Trophoblast cell (in vitro differentiated cells and primary cell): ENCODE measurements at regions not wholly inside any gene's neighbourhood (a gene's known extent, or its start where the extent isn't known, plus 50 kb on each side); places are given as distances from the start of the nearest gene placed in this dataset.

ENCODE experiments used
- DNase-seq, 2 donors: peaks; one replicate each; pipeline ENCODE4 v3.0.0-alpha.2; 2016
- H2AFZ ChIP-seq: 2 replicates; pipeline ENCODE4 v1.6.1; 2013; ENCODE audit warnings: low read length, moderate library complexity, mild to moderate bottlenecking; ENCODE audit not compliant: insufficient read depth, poor library complexity
- H2AK5ac ChIP-seq: 2 replicates; pipeline ENCODE4 v1.6.1; 2013; ENCODE audit warnings: mild to moderate bottlenecking, low read length
- H2BK120ac ChIP-seq: 2 replicates; pipeline ENCODE4 v1.6.1; 2013; ENCODE audit warnings: low read length, mild to moderate bottlenecking, moderate library complexity; ENCODE audit not compliant: insufficient read depth, poor library complexity
- H2BK12ac ChIP-seq: 2 replicates; pipeline ENCODE4 v1.6.1; 2013; ENCODE audit warnings: mild to moderate bottlenecking, low read length, moderate library complexity
- H2BK5ac ChIP-seq: 2 replicates; pipeline ENCODE4 v1.6.1; 2013; ENCODE audit warnings: low read length, low read depth, moderate library complexity, mild to moderate bottlenecking; ENCODE audit not compliant: poor library complexity
- H3K14ac ChIP-seq: 2 replicates; pipeline ENCODE4 v1.6.1; 2013; ENCODE audit warnings: mild to moderate bottlenecking, low read length
- H3K18ac ChIP-seq: 2 replicates; pipeline ENCODE4 v1.6.1; 2013; ENCODE audit warnings: mild to moderate bottlenecking, low read length
- H3K23ac ChIP-seq: 2 replicates; pipeline ENCODE4 v1.6.1; 2013; ENCODE audit warnings: low read length
- H3K27ac ChIP-seq: 2 replicates; pipeline ENCODE4 v1.5.1; 2013; ENCODE audit warnings: low read depth, mild to moderate bottlenecking, inconsistent platforms, low read length, moderate library complexity
- H3K27me3 ChIP-seq: 2 replicates; pipeline ENCODE4 v1.6.1; 2013; ENCODE audit warnings: inconsistent platforms, mild to moderate bottlenecking, low read length, moderate library complexity; ENCODE audit not compliant: insufficient read depth
- H3K36me3 ChIP-seq, 2 experiments: 1 replicate in 1 of 2; 2 replicates in 1 of 2; pipeline ENCODE4 v1.6.1; 2013; ENCODE audit warnings: low read length in 2 of 2, mild to moderate bottlenecking in 2 of 2, moderate library complexity in 1 of 2; ENCODE audit not compliant: insufficient read depth in 2 of 2, control insufficient read depth in 1 of 2
- H3K4ac ChIP-seq: 2 replicates; pipeline ENCODE4 v1.6.1; 2013; ENCODE audit warnings: low read depth, mild to moderate bottlenecking, low read length, moderate library complexity
- H3K4me1 ChIP-seq, 2 experiments: 1 replicate in 1 of 2; 2 replicates in 1 of 2; pipeline ENCODE4 v1.6.1; 2013; ENCODE audit warnings: low read length in 2 of 2, mild to moderate bottlenecking in 2 of 2, moderate library complexity in 1 of 2; ENCODE audit not compliant: insufficient read depth in 2 of 2, control insufficient read depth in 1 of 2
- H3K4me2 ChIP-seq: 2 replicates; pipeline ENCODE4 v1.6.1; 2013; ENCODE audit warnings: inconsistent platforms, mild to moderate bottlenecking, low read length, moderate library complexity
- H3K4me3 ChIP-seq: 2 replicates; pipeline ENCODE4 v1.5.1; 2013; ENCODE audit warnings: mild to moderate bottlenecking, low read depth, low read length, inconsistent platforms
- H3K79me1 ChIP-seq: one replicate; pipeline ENCODE4 v1.6.1; 2013; ENCODE audit warnings: low read length
- H3K79me2 ChIP-seq: 2 replicates; pipeline ENCODE4 v1.6.1; 2013; ENCODE audit warnings: low read length, mild to moderate bottlenecking; ENCODE audit not compliant: control insufficient read depth, insufficient read depth, poor library complexity
- H3K9ac ChIP-seq: 2 replicates; pipeline ENCODE4 v1.6.1; 2013; ENCODE audit warnings: mild to moderate bottlenecking, low read length
- H3K9me3 ChIP-seq: 2 replicates; pipeline ENCODE4 v1.6.1; 2013; ENCODE audit warnings: low read depth, mild to moderate bottlenecking, control low read depth, inconsistent platforms, low read length; ENCODE audit not compliant: insufficient read depth
- H4K12ac ChIP-seq: 2 replicates; pipeline ENCODE4 v1.6.1; 2013; ENCODE audit warnings: low read depth, mild to moderate bottlenecking, low read length, moderate library complexity
- H4K8ac ChIP-seq: 2 replicates; pipeline ENCODE4 v1.6.1; 2013; ENCODE audit warnings: low read depth, mild to moderate bottlenecking, low read length, moderate library complexity
- H4K91ac ChIP-seq: one replicate; pipeline ENCODE4 v1.6.1; 2013; ENCODE audit warnings: low read depth, mild to moderate bottlenecking, low read length, moderate library complexity
- WGBS: extraction: QIAGEN DNeasy Blood & Tissue Kit; methylation state at CpG from one replicate; pipeline ENCODE4 v1.1.7; 2013; ENCODE audit warnings: missing lambda C conversion rate; ENCODE audit not compliant: insufficient read length, insufficient coverage; ENCODE audit errors: extremely low coverage; 5-methylcytosine and 5-hydroxymethylcytosine counted together

DNA sequence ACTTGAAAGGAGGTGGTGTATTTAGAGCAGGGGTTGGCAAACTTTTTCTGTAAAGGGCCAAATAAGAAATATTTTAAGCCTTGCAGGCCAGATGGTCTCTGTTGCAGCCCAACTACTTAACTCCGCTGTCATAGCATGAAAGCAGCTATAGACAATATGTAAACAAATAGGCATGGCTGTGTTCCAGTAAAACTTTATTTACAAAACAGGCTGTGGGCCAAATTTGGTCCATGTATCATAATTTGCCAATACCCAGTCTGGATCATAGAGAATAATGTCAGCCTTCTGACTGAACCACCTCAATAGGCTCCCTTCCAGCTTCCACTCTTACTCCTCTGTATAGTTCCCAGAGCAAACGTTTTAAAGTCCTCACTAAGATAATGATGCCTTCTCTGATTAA is 638.8 kb upstream of the CFAP20DC start:
- no peak overlapping the region for H3K4me3 ChIP-seq
- no peaks in the 10 kb centered on the region for H3K79me1 ChIP-seq
- no peak overlapping the region for H3K9ac ChIP-seq
- H2BK5ac ChIP-seq, result no peak overlapping the region
- H3K23ac ChIP-seq, result no peak overlapping the region
- H3K18ac ChIP-seq, result no peak overlapping the region
- DNase-seq, result no peak
- H3K4me2 ChIP-seq, result no peak overlapping the region
- no peak overlapping the region for H3K4ac ChIP-seq
- WGBS, result no CpG with 5 or more reads among the region's 2 CpGs
- H4K91ac ChIP-seq, result no peak overlapping the region
- H3K4me1 ChIP-seq, result peaks cover 0 to 3% of the 10 kb centered on the region in 2 experiments
- H2AFZ ChIP-seq, result no peak overlapping the region
- H4K8ac ChIP-seq, result no peak overlapping the region
- no peaks in the 10 kb centered on the region for H3K9me3 ChIP-seq
- H3K14ac ChIP-seq, result no peak overlapping the region
- H2BK12ac ChIP-seq, result no peak overlapping the region
- H3K27ac ChIP-seq, result no peak overlapping the region
- no peak overlapping the region for H2AK5ac ChIP-seq
- no peaks in the 10 kb centered on the region for H3K79me2 ChIP-seq
- H3K27me3 ChIP-seq, result no peaks in the 10 kb centered on the region
- no peaks in the 10 kb centered on the region for H3K36me3 ChIP-seq
- no peak overlapping the region for H2BK120ac ChIP-seq
- no peak overlapping the region for H4K12ac ChIP-seq

DNA sequence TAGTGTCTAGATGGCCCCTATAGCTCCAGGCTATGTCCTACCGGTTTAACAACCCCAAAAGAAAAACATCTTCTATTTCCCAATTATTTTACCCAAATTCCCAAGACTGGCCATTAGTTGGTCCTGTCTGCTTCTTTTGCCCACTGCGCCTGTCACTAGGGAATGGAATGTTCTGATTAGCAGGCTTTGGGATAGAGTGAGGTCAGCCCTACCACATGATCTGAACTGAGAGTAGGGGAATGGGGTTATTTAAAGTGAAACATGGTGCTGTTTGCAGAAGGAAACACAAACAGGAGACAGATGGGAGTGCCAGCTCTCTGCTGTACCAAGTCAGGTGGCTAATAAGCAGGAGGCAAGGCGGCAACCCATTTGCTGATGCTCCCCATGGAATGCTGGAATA is 635.6 kb upstream of the CFAP20DC start:
- WGBS, result no CpG with 5 or more reads among the region's 3 CpGs
- no peak overlapping the region for H2AFZ ChIP-seq

GRCh38 chr3:59684766-59685165 is 634.9 kb upstream of the CFAP20DC start:
- H4K8ac ChIP-seq, result no peak overlapping the region
- H3K79me2 ChIP-seq, result no peaks in the 10 kb centered on the region
- no peak overlapping the region for H4K12ac ChIP-seq
- H3K4ac ChIP-seq, result no peak overlapping the region
- no peak overlapping the region for H3K14ac ChIP-seq
- no peak overlapping the region for H3K4me2 ChIP-seq
- no peak overlapping the region for H2BK120ac ChIP-seq
- H2AK5ac ChIP-seq, result no peak overlapping the region
- no peak overlapping the region for H3K18ac ChIP-seq
- H3K23ac ChIP-seq, result no peak overlapping the region
- H2BK12ac ChIP-seq, result no peak overlapping the region
- no peaks in the 10 kb centered on the region for H3K27me3 ChIP-seq
- H3K9ac ChIP-seq, result no peak overlapping the region
- H4K91ac ChIP-seq, result no peak overlapping the region
- no CpG with 5 or more reads among the region's 1 CpG for WGBS
- H3K4me3 ChIP-seq, result no peak overlapping the region
- H3K36me3 ChIP-seq, result no peaks in the 10 kb centered on the region
- H2BK5ac ChIP-seq, result no peak overlapping the region
- no peak for DNase-seq
- no peak overlapping the region for H2AFZ ChIP-seq
- peaks cover 0 to 3% of the 10 kb centered on the region in 2 experiments for H3K4me1 ChIP-seq
- H3K27ac ChIP-seq, result no peak overlapping the region
- H3K79me1 ChIP-seq, result no peaks in the 10 kb centered on the region
- H3K9me3 ChIP-seq, result no peaks in the 10 kb centered on the region

More for the DNA sequence above, 635.6 kb upstream of the CFAP20DC start:
- H3K9ac ChIP-seq, result no peak overlapping the region
- H3K4me2 ChIP-seq, result no peak overlapping the region
- DNase-seq, result peak in 1 of 2 donors; percentile 46
- no peak overlapping the region for H2AK5ac ChIP-seq
- no peaks in the 10 kb centered on the region for H3K27me3 ChIP-seq
- no peaks in the 10 kb centered on the region for H3K9me3 ChIP-seq
- H3K4me1 ChIP-seq, result peaks cover 0 to 3% of the 10 kb centered on the region in 2 experiments
- no peaks in the 10 kb centered on the region for H3K79me2 ChIP-seq
- H3K79me1 ChIP-seq, result no peaks in the 10 kb centered on the region
- H2BK120ac ChIP-seq, result no peak overlapping the region
- H3K4me3 ChIP-seq, result no peak overlapping the region
- no peak overlapping the region for H3K27ac ChIP-seq
- H3K4ac ChIP-seq, result no peak overlapping the region
- H2BK12ac ChIP-seq, result no peak overlapping the region
- no peak overlapping the region for H4K91ac ChIP-seq
- H3K23ac ChIP-seq, result no peak overlapping the region
- no peak overlapping the region for H4K8ac ChIP-seq
- H4K12ac ChIP-seq, result no peak overlapping the region
- H3K14ac ChIP-seq, result no peak overlapping the region
- no peaks in the 10 kb centered on the region for H3K36me3 ChIP-seq
- no peak overlapping the region for H3K18ac ChIP-seq
- no peak overlapping the region for H2BK5ac ChIP-seq

DNA sequence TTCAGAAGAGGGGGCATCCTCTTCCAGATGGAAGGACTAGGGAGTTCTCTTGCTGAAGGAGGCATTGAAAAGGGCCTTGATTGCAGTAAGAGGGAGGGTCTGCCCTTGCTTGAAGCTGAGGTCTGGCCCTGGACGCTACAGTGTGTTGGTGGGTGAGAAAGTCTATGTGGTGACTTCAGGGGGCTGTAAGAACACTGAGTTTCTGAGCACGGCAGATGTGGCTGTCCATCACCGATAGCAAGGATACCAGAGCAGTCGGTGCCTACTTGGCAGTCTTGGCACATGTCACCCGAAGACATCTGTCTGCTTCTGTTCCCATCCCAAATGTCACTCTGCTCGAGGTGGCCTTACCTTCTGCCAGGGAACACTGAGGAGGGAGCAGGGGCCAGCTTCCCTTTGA is 631.1 kb upstream of the CFAP20DC start:
- Histone ChIP-seq H2BK12ac (no peak overlapping the region), H2AK5ac (no peak overlapping the region), H3K4me2 (no peak overlapping the region), H3K27me3 (no peaks in the 10 kb centered on the region), H2BK5ac (no peak overlapping the region), H3K23ac (no peak overlapping the region), H3K14ac (no peak overlapping the region), H3K4me3 (no peak overlapping the region), H4K91ac (no peak overlapping the region), H3K79me2 (no peaks in the 10 kb centered on the region), H3K9ac (no peak overlapping the region), H3K18ac (no peak overlapping the region), H3K27ac (no peak overlapping the region), H3K4ac (no peak overlapping the region), H4K8ac (no peak overlapping the region), H2AFZ (no peak overlapping the region), H3K79me1 (no peaks in the 10 kb centered on the region), H3K9me3 (peaks cover 2% of the 10 kb centered on the region), H3K4me1 (peaks cover 3 to 4% of the 10 kb centered on the region in 2 experiments), H4K12ac (no peak overlapping the region), H2BK120ac (no peak overlapping the region), H3K36me3 (no peaks in the 10 kb centered on the region)
- no CpG with 5 or more reads among the region's 6 CpGs for WGBS
- DNase-seq, result no peak
